Activated T-cell treated with anti-CD3 and anti-CD28 coated beads for 48 hours (primary cell): ENCODE measurements at regions not wholly inside any gene's neighbourhood (a gene's known extent, or its start where the extent isn't known, plus 50 kb on each side); places are given as distances from the start of the nearest gene placed in this dataset.

Source experiments
- DNase-seq: peaks from one replicate; pipeline ENCODE4 v3.0.0-alpha.2; 2020; ENCODE audit warnings: low read depth

GRCh38 chr2:81327911-81328310 is 1023.4 kb upstream of the LRRTM1 start:
- DNase-seq: no peak

GRCh38 chr2:81324046-81324445 is 1019.5 kb upstream of the LRRTM1 start:
- DNase-seq: no peak

- DNase-seq: no peak
Observed at GRCh38 chr2:81304154-81304830, 999.7 kb upstream of the LRRTM1 start.

- no peak for DNase-seq
Observed at GRCh38 chr2:81303321-81303720, 998.8 kb upstream of the LRRTM1 start.

- no peak for DNase-seq
Observed at GRCh38 chr2:81299841-81300240, 995.3 kb upstream of the LRRTM1 start.

GRCh38 chr2:81290846-81291245 is 986.3 kb upstream of the LRRTM1 start:
- DNase-seq: no peak

GRCh38 chr2:81283081-81283480 is 978.5 kb upstream of the LRRTM1 start:
- DNase-seq: no peak

GRCh38 chr2:81282151-81282769 is 977.7 kb upstream of the LRRTM1 start:
- DNase-seq: no peak

- DNase-seq: no peak
Observed at GRCh38 chr2:81276595-81276994, 972.0 kb upstream of the LRRTM1 start.

- DNase-seq: no peak
Observed at GRCh38 chr2:81266106-81266505, 961.6 kb upstream of the LRRTM1 start.

GRCh38 chr2:81263989-81264388 is 959.4 kb upstream of the LRRTM1 start:
- DNase-seq: no peak

- no peak for DNase-seq
Observed at GRCh38 chr2:81260320-81260719, 955.8 kb upstream of the LRRTM1 start.

- DNase-seq: no peak
Observed at GRCh38 chr2:81250270-81250669, 945.7 kb upstream of the LRRTM1 start.

GRCh38 chr2:81249152-81249551 is 944.6 kb upstream of the LRRTM1 start:
- no peak for DNase-seq

- DNase-seq: no peak
Observed at GRCh38 chr2:81247648-81248047, 943.1 kb upstream of the LRRTM1 start.

- DNase-seq: no peak
Observed at GRCh38 chr2:81242501-81242900, 937.9 kb upstream of the LRRTM1 start.

GRCh38 chr2:81238462-81238861 is 933.9 kb upstream of the LRRTM1 start:
- DNase-seq: no peak

- DNase-seq: no peak
Observed at GRCh38 chr2:81235601-81236000, 931.0 kb upstream of the LRRTM1 start.

- DNase-seq: no peak
Observed at GRCh38 chr2:81234711-81235110, 930.2 kb upstream of the LRRTM1 start.

GRCh38 chr2:81225756-81226155 is 921.2 kb upstream of the LRRTM1 start:
- no peak for DNase-seq

- DNase-seq: no peak
Observed at GRCh38 chr2:81213598-81213997, 909.0 kb upstream of the LRRTM1 start.

- DNase-seq: no peak
Observed at GRCh38 chr2:81206216-81206615, 901.7 kb upstream of the LRRTM1 start.

- no peak for DNase-seq
Observed at GRCh38 chr2:81196933-81197628, 892.5 kb upstream of the LRRTM1 start.
